GM19328 (cell line): ENCODE measurements at regions not wholly inside any gene's neighbourhood (a gene's known extent, or its start where the extent isn't known, plus 50 kb on each side); places are given as distances from the start of the nearest gene placed in this dataset.
"Not testable (repeated sequence)": the region's sequence is repeated elsewhere in the genome, so short reads cannot be mapped to it uniquely, and the experiment has no call there.

ENCODE experiments used
- ATAC-seq: cut with Tn5 transposase; IDR thresholded peaks from one replicate; pipeline ENCODE4 v1.9.1; 2021; ENCODE audit warnings: mild to moderate bottlenecking, moderate library complexity; ENCODE audit not compliant: unreplicated experiment

DNA sequence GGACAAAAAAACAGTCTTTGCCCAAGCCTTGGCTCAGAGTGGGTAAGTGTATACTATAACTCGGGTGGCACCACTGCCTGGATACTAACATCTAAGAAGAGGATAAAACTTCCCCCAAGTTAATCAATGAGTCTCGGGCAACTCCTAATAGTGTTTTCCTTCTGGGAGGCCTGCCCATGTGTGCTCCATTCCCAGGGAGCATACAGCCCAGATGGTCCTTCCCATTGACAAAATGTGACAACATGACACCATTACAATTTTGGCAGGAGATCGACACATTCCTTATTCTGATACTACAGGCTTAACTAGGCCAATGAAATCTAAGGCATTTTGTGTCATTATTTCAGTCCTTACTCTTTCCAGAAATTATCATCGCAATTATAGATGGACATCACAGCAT is 52.7 kb upstream of the CRIM1 start:
- ATAC-seq, result no peak

DNA sequence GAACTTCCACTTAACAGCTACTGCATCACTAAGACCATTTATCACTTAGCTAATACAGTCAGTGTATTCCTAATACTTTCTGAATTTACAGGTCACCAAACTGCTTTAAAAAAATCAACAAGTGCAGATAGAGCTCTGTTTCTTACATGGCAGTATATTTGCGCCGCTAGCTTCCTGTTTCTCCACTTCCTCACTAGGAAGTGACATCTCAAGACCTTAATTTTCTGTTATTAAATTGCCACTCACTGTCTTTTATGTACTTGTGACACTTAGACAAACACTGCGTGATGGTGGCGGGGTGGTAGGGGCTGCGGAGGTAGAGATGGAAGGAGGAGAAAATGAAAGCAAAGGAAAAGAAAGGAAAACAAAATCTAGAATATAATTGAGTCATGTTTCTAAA is 53.7 kb upstream of the CRIM1 start:
- ATAC-seq, result no peak

DNA sequence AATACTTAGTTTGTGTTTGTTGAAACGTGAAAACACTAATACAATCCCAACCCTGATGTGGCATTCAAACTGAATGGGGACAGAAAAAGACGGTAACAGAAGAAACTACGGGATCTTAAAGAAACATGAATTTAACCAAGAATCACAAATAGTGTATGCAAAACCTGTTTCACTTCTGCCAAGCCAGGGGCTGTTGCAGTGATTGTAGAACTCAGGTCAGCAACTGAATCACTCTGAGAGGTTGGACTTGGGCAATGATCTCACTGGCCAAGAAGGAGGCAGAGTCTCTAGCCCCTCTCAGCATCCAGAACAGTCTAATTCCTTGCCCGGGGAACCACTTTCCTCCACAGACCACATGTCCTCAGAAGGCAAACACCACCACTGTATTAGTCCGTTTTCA is 54.9 kb upstream of the CRIM1 start:
- ATAC-seq, result peak; percentile 60

DNA sequence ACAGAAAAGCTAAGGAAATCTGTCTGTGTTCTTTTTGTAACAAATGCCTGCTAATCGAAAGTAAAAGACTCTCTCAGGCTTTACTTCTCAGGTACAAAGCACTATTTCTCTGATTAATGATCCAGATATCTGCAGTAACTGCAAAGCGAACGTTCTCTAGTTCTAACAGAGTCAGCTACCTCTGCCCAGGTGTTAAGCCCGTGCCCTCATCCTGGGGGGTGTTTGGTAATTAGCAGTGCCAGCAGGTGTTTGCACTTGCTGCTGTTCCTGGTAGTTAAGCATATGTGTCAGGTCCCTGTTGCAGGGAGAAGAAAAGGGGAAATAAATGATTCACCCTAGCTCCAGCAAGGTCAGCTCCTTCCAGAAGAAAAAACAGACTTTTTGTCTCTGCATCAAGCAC is 58.8 kb upstream of the CRIM1 start:
- no peak for ATAC-seq

DNA sequence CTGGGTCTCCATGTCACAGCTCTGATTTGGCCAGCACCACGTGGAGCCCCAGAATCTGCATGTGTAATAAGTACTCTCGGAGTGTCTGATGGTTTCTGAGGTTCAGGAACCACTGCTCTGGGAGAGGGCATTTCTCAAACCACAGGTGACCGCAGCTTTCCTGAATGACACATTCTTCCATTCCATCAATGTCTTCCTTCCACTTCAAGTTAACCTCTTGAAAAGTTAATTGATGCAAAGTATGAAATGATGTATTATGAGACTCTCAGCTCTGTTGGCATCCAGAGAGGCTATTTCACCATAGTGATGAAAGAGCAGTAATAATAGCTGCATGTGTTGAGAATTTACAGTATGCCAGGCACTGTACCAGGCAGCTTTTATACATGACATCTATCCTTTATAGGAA is 61.3 kb upstream of the CRIM1 start:
- ATAC-seq, result no peak

GRCh38 chr2:36290306-36290856 is 65.2 kb upstream of the CRIM1 start:
- ATAC-seq, result no peak

DNA sequence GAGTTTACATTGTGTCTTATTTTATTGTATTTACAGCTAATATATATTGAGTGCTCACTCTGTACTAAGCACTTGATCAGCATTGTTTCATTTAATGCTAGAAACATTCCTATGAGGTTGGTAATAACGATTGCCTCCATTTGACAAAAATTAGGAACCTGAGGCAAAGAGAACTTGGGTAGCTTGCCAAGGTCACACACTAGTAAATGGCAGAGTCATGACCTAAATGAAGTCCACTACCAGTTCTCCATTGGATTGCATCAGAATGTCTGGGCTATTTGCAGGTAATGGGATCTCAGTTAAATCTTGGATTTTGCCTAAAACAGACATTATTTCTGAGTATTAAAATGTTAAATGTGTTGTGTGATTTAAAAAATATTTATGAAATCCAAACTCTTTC is 65.8 kb upstream of the CRIM1 start:
- no peak for ATAC-seq

DNA sequence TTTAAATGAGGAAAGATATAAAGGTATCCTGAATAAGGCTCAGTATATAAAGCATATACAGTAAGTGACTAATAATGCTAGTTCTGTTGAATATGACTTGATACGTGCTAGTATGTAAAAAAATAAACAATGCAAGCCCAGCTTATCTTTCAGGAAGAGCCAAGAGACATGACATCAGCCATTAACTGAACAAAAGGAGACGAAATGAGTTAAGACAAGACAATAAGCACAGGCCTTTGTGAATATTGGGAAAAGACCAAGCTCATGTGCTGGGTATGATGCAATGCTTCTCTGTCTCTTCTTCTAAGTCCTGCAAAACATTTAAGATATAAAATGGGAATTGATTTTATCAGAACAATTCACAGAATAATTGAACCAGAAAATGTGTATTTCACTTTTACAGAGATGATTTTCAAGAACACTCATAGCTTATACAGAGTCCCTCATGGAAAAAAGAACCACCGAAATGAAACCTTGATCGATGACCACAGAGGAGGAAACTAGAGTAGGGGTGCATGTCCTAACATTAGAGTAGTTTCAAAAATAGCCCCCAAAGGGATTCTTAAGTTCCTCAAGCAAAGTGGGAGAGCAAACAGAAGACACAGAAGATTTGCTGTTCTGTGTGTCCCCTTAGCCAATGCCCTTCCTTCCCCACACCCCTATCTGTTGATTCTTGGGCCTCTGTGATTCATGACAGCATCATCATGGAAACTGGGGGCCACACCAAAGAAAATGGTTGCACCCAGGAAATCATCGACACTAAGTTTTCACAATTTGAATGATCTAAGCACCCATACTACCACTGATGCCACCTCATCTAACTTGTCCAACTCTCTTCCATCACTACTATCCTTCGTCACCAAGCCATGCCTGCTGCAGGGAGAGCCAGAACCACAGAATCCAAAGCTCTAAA is 68.0 kb upstream of the CRIM1 start:
- ATAC-seq, result no peak

DNA sequence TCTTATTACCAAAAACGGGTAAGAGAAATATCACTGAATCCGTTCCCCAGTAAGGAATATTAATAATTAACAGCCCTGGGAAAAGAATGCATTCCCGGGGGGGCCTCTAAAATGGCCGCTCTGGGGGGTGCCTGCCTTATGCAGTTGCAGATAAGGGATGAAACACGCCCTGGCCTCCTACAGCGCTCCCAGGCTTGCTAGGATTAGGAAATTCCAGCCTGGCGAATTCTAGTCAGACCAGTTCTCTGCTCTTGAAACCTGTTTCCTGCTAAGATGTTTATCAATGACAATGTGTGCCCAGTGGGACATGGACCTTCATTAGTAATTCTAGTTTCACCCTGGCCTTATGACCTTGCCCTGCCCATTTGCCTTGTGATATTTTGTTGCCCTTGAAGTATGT is 76.1 kb upstream of the CRIM1 start:
- not testable (repeated sequence) for ATAC-seq

GRCh38 chr2:36277881-36278523 is 77.6 kb upstream of the CRIM1 start:
- ATAC-seq, result no peak

GRCh38 chr2:36277146-36277808 is 78.3 kb upstream of the CRIM1 start:
- no peak for ATAC-seq

DNA sequence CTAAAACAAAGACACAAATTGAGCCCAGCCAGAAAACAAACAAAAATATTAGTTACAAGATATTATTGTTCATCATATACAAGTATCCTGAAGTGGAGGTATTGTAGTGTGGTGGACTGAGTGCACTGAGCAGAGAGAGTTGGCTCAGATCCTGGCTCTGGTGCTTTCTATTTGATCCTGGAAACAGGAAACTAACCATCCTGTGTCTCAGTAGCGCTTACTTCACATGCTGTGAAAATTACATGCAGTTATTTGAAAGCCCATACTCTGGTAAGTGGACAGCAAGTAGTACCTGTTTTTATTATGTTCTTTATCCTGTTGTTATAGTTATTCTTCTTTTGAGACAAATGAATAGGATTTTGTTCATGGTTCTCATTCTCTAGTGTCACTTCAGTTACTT is 84.3 kb upstream of the CRIM1 start:
- ATAC-seq, result no peak

DNA sequence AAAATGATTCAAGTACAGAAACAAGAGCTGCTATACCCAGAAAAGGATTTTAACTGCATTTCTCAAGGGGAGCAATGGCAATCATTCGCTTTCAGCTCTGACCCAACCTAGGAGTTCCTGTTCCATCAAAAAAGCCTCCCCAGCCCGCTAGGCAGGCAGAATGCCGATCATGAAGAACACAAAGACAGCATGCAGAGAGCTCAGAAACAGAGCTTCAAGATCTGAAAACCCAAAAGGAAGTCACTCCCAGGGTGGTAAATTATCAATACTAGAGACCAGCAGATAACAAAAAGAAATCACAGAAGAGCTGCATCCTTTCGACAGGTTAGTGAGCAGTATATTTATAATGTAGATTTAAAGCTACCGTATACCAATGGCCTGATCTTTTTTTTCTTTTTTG is 84.8 kb upstream of the CRIM1 start:
- no peak for ATAC-seq

DNA sequence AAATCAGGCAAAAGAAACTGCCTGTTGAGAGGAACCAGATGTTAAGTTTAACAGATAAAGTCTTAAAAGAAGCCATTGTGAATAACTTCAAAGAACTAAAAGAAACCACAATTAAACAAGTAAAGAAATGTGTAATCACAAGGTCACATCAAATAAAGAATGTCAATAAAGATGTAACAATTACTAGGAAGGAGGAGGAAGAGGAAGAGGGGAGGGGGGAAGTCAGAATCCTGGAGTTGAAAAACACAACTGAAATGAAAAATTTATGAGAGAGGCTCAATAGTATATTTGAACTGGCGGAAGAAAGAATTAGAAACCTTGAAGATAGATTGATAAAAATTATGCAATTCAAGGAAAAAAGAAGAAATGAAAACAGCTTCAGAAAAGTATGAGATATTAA is 88.4 kb upstream of the CRIM1 start:
- ATAC-seq, result no peak

DNA sequence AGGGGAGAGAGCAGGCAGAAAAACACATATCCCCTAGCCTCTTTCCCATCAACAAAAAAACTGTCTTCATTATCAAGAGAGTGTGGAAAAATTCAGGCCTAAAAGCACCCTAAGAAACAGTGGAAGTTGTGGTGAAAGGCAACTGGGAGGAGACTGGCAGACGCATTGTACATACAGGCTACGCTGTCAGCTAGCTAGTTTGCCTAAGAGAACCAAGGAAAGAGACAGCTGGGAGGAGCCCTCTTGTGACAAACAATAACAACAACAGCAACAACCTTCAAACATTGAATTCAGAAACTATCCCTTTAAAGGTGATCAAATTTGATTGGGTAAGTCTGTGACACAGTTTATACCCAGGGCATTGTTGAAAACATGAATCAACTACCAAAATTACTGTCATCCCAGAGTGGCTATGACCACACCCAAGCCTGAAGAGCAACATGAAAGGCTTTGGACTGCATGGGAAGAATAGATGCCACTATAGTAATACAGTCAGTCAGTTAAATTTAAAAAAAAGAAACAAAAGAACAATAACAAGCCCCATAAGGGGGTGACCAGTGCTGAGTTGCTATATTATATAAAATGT is 88.9 kb upstream of the CRIM1 start:
- no peak for ATAC-seq

DNA sequence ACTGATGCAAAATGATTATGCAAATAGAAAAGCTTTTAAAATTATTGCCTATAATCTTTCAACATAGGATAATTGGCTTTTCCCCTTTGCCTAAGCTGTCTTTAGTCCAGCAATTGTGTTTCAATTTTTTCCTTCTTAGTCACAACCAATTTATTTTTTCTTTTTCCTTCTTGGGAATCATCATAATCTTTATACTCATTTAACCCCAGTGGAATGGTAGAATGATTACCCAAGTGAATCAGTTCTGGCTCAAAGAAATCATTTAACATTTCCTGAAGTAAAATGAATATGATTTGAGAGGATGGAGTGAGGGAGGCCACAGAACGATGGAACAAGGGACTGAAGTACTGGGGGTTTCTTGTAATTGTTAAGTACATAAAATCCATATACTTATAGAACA is 93.0 kb upstream of the CRIM1 start:
- ATAC-seq, result no peak

DNA sequence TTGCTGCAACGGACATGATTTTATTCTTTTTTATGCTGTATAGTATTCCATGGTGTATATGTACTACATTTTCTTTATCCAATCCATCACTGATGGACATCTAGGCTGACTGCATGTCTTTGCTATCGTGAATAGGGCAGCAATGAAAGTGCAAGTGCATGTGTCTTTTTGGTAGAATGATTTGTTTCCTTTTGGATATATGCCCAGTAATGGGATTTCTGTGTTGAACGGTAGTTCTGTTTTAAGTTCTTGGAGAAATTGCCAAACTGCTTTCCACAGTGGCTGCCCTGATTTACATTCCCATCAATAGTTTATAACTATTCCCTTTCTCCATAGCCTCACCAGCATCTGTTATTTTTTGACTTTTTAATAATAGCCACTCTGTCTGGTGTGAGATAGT is 99.7 kb upstream of the CRIM1 start:
- no peak for ATAC-seq

GRCh38 chr2:36253086-36253485 is 102.5 kb upstream of the CRIM1 start:
- ATAC-seq, result no peak

DNA sequence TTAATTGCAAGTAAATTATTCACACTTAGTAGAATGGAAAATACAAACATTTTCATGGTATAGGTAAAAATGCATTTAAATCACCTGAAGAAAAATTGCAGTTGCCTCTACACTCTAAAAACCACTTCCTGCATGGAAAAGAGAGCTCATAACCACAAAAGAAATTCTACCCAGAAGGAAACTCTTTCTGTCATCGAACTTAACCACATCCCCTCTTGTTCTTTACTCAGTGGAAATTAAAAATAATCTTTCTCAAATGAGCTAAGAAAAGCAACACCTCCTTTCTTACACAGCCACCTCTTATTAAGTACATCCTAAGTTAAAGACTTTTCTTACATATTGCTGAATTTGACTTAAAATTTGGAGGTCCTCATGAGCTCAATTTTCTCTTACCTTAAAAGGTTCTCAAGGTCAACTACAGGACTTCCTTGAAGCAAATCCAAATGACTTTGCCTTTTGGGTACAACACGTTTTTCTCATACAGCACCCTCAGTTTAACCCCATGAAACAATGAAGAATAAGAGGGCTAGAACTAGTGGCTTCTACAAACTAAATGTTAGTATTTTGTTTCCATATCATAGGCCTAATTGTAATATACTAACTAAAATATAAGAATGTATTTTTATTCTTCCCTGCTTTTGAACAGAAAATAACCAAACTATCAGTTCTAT is 109.1 kb upstream of the CRIM1 start:
- ATAC-seq, result peak; percentile 78

DNA sequence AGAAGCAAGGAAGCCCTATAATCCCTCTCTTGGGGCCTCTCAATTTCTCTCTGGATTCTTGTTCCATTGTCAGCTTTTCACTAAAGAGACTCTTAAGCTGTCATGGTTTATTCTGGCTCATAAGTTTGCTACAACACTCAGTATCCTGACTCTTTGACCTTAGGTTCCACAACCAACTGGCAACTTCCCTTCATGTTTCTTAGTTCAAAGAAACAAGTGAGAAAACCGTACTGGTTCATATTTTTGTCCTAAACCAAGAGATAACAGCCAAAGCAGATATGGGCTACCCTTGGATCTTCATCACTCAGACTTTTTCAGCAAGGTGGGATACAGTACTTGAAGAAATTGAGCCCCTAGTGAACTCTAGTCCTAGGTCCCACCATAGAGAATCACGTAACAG is 109.9 kb upstream of the CRIM1 start:
- ATAC-seq, result no peak

DNA sequence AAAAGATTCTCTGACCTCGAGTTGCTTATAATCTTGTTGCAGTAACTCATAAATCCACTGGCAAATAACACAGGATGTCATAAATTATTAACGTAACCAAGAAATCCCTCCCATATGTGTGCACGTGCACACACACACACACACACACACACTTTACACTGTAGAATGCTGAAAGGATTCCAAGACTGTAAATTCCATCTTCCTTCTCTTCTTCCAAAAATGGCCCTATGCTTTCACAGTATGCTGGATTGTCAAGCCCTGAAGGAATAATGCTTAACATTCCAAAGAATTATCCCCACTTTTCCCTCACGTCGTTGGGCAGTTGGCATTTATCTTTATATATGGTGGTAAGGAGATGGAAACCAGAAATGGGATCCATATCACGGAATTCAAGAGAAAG is 117.5 kb upstream of the CRIM1 start:
- ATAC-seq, result no peak
